GM10266 (cell line): ENCODE measurements at regions not wholly inside any gene's neighbourhood (a gene's known extent, or its start where the extent isn't known, plus 50 kb on each side); places are given as distances from the start of the nearest gene placed in this dataset.

Experiments used
- DNase-seq: peaks from one replicate; pipeline ENCODE4 v3.0.0; 2012; ENCODE audit errors: extremely low spot score
- TF ChIP-seq, protein P1 (sequence below): IDR thresholded peaks from 2 replicates; pipeline ENCODE4 v1.5.1; 2012; ENCODE audit warnings: mild to moderate bottlenecking, low read depth; ENCODE audit not compliant: control insufficient read depth, insufficient read depth; ENCODE audit errors: missing control alignments

DNA sequence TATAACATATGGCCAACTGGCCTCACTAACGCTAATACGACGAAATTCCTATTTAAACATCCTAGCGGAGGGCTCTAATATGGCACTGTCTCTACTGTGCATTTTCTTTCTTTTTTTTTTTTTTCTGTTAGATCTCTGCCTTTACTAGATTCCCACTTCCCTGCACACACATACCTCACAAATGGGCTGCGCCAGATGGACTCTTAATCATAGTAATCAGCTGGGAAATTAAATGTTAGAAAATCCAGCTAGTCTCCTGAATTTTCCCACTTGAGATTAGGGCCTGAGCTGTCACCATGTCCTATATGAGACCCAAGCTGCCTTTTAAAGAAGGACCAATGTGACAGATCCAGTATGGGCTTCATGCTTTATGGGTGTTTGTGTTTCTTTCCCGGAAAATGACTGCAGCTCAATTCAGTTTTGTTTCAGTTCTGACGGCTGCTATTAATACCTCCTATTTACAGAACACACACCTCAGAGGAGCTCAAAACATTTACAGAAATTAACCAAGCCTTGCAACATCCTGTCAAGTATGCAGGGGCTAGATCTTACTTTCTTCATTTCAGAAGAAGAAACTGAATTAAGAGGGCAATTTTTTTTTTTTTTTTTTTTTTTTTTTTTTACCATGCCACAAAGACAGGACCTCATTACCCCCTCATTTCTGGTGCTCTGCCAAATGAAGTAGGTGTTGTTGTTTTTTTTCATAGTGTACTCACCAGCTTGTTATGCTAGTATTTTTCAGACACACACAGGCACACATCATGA, 49.8 kb upstream of the BLID start:
- TF ChIP-seq, protein P1, sequence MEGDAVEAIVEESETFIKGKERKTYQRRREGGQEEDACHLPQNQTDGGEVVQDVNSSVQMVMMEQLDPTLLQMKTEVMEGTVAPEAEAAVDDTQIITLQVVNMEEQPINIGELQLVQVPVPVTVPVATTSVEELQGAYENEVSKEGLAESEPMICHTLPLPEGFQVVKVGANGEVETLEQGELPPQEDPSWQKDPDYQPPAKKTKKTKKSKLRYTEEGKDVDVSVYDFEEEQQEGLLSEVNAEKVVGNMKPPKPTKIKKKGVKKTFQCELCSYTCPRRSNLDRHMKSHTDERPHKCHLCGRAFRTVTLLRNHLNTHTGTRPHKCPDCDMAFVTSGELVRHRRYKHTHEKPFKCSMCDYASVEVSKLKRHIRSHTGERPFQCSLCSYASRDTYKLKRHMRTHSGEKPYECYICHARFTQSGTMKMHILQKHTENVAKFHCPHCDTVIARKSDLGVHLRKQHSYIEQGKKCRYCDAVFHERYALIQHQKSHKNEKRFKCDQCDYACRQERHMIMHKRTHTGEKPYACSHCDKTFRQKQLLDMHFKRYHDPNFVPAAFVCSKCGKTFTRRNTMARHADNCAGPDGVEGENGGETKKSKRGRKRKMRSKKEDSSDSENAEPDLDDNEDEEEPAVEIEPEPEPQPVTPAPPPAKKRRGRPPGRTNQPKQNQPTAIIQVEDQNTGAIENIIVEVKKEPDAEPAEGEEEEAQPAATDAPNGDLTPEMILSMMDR = no peak
- DNase-seq = no peak
